HG03135 (cell line): ENCODE measurements at regions not wholly inside any gene's neighbourhood (a gene's known extent, or its start where the extent isn't known, plus 50 kb on each side); places are given as distances from the start of the nearest gene placed in this dataset.

Experiments used
- ATAC-seq: cut with Tn5 transposase; IDR thresholded peaks from one replicate; pipeline ENCODE4 v1.9.1; 2021; ENCODE audit warnings: mild to moderate bottlenecking, moderate library complexity; ENCODE audit not compliant: unreplicated experiment

DNA sequence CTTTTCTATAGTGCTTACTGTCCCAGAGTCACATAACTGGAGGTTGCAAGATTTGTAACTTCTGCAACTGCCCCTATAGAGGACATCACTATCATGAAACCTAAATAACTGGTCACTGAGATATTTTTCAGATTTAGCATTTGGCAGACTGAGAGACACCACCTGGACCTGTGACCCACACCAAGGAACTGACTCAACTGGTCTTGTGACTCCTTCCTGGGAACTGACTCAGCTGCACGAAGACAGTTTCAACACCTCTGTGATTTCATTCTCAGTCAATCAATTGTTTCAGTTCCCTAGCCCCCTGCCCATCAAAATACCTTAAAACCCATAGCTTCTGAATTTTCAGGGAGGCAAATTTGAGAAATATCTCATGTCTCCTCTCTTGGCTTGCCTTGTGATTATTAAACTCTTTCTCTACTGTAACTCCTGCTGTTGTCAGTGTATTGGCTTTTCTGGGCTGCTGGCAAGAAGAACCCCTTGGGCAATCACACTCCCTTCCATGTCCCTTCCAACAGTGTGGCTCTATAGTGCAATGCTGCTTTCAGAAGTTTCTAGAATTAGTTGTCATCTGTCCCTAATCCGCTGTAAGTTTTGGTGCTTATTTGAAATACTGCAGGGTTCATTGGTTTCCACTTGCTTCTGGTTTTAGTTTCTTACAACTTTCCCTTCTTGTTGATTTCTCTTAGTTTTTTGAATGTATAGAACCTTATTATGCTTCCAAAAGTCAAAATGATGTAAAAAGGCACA lies 127.8 kb upstream of the ADCY1 start:
- ATAC-seq = no peak

DNA sequence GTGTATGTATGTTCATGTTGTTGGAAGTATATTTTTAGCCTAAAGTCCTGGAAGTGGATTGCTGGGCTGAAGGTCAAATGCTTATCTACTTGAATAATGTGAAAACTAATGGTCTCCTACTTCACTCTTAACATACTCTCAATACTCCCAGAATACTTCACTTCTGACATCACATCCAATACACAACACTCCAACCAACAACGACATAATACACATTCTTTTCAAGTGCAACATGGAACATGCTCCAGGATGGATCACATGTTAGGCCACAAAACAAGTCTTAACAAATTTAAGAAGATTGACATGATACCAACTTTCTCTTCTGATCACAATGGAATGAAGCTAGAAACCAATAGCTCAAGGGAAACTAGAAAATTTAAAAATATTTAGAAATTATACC lies 126.9 kb upstream of the ADCY1 start:
- no peak for ATAC-seq

DNA sequence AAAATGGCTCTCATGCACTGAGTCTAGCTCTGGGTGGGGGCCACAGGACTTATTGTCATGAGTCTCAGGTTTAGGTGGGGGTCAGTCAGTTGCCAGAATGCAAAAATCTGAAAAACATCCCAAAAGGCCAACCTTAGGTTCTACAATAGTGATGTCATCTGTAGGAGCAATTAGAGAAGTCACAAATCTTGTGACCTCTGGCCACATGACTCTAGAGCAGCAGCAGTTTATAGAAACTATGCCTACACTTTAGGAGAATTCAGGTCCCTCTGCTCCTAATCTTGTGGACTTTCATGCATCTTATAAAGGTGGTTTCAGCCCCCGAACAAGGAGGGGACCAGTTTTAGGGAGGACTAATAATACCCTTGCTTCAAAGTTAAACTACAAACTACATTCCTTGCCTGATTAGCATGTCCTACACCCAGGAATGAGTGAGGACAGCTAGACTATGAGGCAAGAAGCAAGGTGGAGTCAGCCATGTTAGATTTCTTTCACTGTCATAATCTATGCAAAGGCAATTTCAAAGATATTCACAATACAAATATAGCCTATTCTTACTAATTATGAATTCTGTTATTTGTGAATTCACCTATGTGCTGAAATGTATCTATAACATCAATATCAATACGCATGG lies 123.5 kb upstream of the ADCY1 start:
- no peak for ATAC-seq

DNA sequence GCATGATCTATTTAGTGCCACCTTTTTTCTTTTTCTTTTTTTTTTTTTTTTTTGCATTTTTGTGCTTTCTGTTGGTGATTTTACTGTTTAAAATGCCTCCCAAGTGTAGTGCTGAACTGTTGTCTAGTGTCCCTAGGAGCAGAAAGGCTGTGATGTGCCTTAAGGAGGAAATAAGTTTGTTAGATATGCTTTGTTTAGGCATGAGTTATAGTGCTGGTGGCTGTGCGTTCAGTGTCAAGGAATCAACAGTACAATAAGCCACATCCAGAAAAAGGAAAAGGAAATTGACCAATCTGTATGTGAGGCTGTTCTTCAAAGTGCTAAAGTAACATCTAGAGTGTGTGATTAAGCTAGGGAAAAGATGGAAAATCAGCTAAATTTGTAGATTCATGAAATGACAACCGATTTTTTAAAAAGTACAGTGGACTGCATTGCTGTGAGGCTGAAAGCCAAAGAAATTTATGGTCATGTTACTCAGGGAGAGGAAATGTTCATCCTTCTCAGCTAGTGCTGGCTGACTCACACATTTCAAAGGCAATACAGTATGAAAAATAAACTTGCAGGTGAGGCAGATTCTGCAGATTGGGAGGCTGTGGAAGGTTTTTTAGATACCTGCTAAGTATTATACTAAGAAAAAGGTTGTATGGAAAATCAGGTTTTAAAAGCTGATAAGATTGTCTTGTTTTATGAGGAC lies 122.7 kb upstream of the ADCY1 start:
- no peak for ATAC-seq

DNA sequence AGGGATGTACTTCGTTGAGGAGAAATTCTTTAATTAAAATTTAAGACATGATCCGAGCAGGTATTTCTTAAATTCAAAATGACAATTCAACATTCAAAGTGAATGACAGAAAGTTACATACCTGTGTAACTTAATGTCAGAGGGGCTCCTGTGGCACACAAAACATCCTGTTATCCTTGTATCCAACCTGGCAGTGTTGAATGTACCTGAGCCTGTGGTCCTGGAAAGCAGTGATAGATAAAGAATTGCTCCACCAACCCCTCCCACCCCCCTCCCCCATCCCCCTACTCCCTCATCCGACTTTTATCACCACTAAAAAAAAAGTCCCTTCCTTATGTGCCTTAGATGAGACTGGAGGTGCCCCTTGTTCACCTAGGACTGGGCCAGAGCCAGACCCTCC lies 119.4 kb upstream of the ADCY1 start:
- no peak for ATAC-seq

DNA sequence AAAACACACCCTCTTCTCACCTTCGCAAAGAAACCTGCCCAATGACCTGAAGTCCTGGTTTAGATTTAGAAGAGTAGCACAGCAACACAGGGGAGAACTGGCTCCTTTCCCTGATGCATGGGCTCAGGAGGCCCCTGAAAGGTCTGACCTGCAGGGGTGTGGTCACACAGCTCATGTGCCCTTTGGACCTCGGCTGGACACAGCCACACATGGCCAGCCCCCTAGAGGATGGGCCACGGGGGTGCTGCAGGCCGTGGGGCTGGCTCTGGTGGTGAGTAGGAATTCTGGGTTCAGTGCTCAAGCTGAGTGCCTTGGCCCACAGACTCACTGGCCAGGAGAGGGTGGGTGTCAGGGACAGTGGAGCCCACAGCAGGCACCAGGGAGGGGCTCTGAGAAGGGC lies 118.5 kb upstream of the ADCY1 start:
- ATAC-seq = no peak

DNA sequence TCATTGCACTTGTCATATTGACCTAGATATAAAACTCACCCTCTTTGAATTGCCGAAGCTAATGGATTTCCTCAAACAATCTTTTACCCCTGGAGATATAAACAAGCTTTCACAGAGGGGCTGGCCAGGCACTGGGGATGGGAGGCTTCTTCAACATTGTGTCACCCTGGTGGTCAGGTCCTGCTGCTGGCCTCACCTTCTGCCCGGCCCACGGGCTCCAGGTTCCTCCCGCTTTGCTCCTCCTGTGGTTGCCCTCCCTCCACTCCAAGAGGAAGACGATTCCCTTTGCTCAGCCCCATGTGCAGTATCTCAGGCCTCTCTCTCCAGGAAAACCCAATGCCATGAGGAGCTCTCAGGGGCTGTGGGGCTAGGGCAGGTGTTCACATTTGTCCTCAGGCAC lies 118.1 kb upstream of the ADCY1 start:
- ATAC-seq = no peak

DNA sequence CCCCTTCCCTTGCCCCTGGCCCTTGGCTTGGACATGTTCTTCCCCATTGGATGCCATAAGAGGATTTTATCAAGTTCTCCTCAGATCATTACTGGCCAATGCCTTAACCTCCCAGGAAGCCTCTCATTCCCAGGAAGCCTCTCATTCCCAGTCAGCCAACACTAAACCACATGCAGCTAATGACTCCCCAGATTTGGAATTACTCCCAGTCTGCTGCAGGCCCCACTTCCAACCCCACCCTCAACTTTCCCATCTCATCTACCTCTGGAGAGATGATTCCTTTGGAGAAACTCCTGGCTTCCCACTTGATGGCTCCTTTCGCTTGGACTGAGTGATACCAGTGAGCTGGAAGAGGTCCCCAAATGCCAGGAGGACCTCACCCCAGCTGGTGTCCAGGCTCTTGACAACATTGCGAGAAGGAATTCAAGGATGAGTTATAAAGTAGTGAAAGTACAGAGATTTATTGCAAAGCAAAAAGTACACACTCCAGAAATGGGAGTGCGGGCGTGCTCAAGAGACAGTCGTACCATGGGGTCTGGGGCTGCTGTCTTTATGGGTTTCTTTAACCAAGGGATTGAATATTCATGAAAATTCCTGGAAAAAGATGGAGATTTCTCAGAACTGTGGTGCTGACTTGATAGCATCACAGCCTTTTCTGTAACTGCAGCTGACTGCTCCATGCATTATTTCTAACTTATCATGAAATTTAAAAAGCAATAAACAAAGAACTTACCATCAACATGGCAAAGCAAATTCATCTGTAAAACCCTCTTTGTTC lies 117.2 kb upstream of the ADCY1 start:
- no peak for ATAC-seq

DNA sequence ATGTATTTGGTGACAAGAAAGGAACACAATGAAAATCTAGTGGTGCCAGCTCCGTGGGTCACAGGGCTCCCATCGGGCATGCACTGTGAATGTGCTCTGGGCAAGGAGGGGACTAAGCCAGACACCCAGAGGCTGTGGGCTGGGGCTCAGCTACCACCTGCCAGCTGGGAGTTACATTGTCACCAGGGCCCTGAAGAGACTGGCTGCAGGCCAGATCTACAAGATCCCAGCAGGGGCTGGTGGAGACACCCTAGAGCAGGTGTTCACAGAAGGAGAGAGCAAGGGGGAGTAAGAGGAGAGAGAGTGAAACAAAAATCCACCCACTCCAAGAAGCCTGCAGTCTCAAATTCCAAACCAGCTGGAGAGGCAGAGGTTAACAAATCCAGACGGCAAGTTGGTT lies 116.6 kb upstream of the ADCY1 start:
- no peak for ATAC-seq

DNA sequence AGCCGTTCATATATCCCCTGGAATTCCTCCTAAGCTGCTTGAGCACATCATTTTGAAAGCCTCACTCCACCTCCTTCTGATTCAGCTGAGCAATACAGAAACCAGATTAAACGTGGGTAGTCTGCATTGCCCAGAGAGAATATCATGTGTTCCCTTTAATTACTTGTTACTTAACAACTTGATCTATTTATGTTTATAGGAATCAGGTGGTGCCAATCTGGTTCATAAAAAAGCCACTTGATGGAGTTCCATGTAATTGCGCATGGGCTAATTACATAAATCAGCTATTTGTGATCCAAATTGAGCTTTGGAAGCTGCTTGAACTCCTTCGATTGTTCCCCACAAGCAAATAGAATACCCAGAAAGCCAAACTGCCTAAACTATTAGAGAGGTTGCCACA lies 114.7 kb upstream of the ADCY1 start:
- no peak for ATAC-seq

DNA sequence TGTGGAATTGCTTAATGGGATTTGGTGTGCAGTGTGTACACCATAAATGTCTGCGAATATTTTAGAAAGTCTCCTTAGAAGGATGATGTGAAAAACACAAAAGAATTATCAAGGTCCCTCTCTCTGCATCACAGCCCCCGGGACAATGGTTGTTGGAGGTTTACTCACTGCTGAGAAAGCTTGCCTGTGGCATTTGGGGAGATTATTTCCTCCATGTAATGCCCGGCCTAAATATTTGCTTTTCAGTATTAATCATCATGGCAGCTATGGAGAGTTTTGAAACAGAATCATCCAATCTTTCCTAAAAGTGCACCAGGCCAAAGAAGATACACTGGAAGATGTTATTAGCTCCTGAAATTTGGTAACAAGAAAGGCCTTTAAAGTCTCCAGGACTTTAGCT lies 113.8 kb upstream of the ADCY1 start:
- ATAC-seq = no peak

DNA sequence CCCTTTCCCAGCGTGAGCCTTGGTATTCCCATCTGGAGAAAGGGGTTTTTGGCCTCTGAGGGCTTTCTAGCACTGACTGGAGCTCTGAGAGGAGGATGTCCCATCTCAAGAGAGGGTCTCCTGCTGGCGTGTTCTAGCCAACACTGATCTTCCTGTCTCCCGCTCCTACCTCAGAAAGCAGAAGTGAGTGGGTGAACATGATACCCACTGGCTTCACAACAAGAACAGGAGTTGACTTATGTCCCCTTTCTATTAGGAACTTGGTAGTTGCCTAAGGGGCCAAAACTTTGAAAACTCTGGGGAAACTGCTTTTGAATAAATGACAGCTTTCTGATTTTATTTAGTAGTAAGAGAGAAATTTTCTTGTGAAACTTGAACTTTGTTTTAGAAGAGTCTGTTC lies 113.1 kb upstream of the ADCY1 start:
- no peak for ATAC-seq

DNA sequence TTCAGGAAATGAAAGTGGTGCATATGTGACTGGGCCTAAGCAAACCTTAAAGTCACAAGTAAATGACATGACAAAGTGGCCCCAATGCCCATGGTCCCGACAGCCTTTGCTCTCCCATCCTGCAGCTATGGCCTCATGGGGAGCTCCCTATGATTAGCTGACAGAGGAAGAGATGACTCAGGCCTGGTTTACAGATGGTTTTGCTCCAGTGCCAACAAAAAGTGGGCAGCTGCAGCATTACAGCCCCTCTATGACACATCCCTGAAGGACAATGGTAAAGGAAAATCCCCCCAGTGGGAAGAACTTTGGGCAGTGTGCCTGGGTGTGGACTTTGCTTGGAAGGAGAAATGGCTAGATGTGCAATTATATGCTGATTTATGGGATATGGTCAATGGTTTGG lies 105.1 kb upstream of the ADCY1 start:
- no peak for ATAC-seq

DNA sequence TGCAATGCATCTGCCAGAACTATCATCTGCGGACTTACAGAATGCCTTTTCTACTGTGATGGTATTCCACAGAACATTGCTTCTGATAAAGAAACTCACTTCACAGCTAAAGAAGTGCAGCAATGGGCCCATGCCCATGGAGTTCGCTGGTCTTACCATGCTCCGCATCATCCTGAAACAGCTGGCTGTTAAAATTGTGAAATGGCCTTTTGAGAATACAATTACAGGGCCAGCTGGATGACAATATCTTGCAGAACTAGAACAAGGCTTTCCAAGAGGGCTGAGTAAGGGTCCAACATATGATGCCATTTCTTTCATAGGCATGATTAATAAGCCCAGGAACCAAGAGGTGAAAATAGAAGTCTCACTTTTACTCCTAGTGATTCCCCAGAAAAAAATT lies 104.1 kb upstream of the ADCY1 start:
- ATAC-seq = no peak

DNA sequence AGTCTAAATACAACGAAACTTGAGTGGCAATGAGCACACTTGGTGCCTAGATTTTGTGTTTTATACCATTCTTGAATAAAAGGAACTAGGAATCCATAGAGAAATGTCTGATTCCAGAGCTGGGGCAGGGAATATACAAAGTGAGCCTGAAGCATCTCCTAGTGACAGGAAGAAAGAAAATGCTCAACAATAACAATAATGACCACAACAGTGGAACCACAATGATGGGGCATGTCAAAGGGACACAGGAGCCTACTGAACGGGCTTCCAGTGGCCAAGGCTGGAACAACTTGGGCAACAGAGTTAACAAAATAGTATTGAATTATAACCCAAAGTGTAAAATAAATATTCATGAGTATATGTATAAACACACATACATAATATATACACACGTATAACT lies 94.4 kb upstream of the ADCY1 start:
- ATAC-seq = no peak

DNA sequence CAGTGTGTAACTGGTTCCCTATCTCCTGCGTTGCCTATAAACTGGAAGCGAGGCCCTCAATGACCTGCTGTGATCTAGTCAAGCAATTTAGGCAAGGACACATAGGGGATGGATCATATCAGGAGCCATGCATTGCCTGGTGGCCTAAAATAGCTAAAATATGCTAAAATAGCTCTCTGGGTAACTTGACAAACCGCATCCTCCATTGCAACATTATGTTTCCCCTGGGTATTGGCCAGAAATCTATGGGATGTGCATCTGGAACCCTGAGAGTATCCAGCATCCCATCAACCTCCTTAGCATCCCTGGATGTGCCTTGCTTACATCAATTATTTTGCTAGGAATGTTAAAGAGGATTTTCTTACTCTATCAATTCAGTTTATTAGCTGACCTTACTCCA lies 91.7 kb upstream of the ADCY1 start:
- ATAC-seq = no peak

DNA sequence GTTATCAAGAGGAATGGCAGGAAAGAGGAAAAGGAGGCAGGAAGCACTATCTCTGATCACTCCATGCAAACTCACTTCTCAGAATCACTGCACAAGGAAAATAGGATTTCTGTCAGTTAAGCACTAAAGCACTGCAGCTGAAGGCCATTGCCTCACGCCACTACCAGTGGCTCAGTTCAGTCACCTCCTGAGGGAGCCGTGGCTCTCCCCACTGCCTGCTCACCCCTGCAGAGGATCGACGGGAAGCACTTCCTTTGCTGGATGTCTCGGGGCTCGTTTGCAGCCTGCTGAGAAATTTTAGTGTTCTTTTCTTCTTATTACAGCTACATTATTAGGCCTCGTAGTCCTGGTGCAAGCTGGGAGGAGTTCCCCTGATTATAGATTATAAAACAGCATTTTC lies 90.1 kb upstream of the ADCY1 start:
- no peak for ATAC-seq

DNA sequence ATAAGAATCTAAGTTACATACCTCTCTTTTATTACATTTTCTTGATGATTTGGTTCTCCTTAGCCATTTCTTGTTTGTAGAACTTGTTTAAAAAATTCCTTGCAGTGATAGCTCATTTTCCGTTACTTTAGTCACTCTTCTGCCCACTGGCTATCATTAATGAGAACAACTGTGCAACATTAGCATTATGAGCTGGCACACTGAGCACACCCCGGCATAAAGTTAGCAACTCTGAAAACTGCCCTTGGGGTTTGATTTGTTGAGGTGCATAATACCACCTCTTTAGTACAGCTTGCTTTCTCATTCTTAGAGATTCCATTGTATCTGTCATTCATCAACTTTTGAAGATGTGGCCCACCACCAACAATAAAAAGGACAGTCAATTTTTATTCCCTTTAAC lies 87.6 kb upstream of the ADCY1 start:
- no peak for ATAC-seq

DNA sequence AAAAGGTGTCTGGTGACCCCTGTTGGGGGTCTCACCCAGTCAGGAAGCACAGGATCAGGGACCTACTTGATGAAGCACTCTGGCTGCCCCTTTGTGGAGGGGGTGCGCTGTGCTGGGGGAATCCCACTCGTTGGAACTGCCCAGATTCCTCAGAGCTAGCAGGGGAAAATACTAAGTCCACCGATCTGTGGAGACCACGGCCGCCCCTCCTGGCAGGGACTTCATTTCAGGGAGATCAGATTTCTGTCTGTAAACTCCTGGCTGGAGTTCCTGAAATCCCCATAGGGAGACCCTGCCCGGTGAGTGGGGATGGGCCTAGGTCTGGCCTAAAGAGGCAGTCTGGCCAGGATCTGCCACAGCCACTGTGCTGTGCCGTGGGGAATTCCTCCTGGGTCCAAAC lies 79.3 kb upstream of the ADCY1 start:
- ATAC-seq = no peak

DNA sequence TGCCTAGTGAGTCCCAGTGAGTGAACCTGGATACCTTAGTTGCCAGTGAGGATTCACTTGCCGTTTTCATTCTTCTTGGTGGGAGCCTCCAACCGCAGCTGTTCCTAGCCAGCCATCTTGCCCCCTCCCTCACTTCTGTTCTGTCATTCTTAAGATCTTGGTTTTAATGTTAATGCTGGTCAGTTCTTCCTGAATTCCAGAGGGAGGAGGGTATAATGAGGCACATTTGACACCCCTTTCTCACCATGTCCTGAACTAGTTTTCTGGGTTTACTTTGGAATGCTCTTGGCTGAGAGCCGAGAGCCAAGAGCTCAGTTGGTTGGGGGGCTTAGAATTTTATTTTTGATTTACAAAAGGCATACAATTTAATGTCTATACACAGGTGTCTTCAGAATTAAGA lies 78.5 kb upstream of the ADCY1 start:
- ATAC-seq = no peak

DNA sequence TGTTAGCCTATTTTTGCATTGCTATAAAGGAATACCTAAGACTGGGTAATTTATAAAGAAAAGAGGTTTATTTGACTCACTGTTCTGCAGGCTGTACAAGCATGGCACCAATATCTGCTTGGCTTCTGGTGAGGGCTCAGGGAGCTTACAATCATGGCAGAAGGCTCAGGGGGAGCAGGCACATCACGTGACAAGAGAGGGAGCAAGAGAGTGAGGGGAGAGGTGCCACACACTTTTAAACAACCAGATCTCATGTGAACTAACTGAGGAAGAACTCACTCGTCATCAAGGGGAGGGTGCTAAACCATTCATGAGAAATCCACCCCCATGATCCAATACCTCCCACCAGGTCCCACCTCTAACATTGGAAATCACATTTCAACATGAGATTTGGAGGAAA lies 73.9 kb upstream of the ADCY1 start:
- ATAC-seq = no peak

DNA sequence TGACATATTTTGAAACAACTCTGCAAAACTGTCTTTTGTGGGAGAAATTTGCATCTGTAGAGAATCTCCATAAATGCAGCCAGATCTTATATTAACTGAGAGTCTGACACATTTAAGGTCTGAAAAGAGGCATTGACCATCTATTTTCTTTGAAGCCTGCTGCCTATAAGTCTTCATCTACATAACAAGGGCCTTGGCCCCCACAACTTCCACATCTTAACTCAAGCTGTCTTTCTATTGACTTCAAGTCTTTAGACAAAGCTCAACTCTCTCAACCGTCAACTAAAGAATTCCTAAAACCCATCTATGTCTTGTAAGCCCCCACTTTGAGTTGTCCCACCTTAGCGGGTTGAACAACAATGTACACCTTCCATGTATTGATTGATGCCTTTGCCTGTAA lies 72.4 kb upstream of the ADCY1 start:
- ATAC-seq = no peak
